ENCODE measurements at regions not wholly inside any gene's neighbourhood (a gene's known extent, or its start where the extent isn't known, plus 50 kb on each side); places are given as distances from the start of the nearest gene placed in this dataset.

DNA sequence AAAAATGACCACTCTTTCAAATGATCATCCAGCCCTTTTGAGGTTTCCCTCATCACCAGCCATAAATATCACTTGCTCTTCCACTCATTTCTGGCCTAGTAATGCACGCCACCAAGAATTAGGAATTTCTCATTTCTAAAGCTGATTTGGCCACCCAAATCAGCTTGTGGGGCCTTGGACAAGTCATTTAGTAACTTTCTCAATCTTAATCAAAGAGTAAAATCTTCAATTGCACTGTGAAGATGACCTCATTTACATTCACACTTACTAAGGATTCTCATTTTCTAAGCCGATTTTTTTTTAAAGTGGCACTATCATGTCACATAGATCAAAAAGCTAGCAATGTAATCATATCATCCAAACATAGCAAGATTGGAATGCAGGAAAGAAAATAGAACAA, 150.0 kb upstream of the HHIP start (continued):
- TF ChIP-seq, protein P1, sequence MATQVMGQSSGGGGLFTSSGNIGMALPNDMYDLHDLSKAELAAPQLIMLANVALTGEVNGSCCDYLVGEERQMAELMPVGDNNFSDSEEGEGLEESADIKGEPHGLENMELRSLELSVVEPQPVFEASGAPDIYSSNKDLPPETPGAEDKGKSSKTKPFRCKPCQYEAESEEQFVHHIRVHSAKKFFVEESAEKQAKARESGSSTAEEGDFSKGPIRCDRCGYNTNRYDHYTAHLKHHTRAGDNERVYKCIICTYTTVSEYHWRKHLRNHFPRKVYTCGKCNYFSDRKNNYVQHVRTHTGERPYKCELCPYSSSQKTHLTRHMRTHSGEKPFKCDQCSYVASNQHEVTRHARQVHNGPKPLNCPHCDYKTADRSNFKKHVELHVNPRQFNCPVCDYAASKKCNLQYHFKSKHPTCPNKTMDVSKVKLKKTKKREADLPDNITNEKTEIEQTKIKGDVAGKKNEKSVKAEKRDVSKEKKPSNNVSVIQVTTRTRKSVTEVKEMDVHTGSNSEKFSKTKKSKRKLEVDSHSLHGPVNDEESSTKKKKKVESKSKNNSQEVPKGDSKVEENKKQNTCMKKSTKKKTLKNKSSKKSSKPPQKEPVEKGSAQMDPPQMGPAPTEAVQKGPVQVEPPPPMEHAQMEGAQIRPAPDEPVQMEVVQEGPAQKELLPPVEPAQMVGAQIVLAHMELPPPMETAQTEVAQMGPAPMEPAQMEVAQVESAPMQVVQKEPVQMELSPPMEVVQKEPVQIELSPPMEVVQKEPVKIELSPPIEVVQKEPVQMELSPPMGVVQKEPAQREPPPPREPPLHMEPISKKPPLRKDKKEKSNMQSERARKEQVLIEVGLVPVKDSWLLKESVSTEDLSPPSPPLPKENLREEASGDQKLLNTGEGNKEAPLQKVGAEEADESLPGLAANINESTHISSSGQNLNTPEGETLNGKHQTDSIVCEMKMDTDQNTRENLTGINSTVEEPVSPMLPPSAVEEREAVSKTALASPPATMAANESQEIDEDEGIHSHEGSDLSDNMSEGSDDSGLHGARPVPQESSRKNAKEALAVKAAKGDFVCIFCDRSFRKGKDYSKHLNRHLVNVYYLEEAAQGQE (IDR thresholded peaks at IDR 0.05; ENCODE audit: unreplicated experiment) = no peak
- TF ChIP-seq, protein P2, sequence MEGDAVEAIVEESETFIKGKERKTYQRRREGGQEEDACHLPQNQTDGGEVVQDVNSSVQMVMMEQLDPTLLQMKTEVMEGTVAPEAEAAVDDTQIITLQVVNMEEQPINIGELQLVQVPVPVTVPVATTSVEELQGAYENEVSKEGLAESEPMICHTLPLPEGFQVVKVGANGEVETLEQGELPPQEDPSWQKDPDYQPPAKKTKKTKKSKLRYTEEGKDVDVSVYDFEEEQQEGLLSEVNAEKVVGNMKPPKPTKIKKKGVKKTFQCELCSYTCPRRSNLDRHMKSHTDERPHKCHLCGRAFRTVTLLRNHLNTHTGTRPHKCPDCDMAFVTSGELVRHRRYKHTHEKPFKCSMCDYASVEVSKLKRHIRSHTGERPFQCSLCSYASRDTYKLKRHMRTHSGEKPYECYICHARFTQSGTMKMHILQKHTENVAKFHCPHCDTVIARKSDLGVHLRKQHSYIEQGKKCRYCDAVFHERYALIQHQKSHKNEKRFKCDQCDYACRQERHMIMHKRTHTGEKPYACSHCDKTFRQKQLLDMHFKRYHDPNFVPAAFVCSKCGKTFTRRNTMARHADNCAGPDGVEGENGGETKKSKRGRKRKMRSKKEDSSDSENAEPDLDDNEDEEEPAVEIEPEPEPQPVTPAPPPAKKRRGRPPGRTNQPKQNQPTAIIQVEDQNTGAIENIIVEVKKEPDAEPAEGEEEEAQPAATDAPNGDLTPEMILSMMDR (conservative IDR thresholded peaks at IDR 0.05; ENCODE audit: low read depth in 2 of 2) = no peak
- TF ChIP-seq NANOG (IDR thresholded peaks at IDR 0.05; ENCODE audit: borderline replicate concordance) = no peak

DNA sequence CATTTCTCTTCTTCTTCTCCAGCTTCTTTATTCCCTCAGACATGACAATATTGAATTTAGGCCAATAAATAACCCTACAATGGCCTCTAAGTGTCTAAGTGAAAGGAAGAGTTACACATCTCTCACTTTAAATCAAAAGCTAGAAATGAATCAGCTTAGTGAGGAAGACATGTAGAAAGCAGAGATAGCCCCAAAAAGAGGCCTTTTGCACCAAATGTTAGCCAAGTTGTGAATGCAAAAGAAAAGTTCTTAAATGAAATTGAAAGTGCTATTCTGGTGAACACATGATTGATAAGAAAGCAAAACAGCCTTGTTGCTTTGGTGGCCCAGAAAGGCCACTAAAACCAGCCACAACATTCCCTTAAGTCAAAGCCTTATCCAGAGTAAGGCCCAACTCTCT, 146.2 kb upstream of the HHIP start:
- TF ChIP-seq, protein P2 (conservative IDR thresholded peaks at IDR 0.05; ENCODE audit: low read depth in 2 of 2) = no peak
- no peak for TF ChIP-seq ZNF114 (CRISPR knock-in tag; IDR thresholded peaks at IDR 0.05)
- no peak for TF ChIP-seq NANOG (IDR thresholded peaks at IDR 0.05; ENCODE audit: borderline replicate concordance)
- TF ChIP-seq JUNB (IDR thresholded peaks at IDR 0.05; ENCODE audit: unreplicated experiment) = no peak
- TF ChIP-seq STAT1 (IDR thresholded peaks at IDR 0.05; ENCODE audit: unreplicated experiment) = no peak
- TF ChIP-seq, protein P1 (IDR thresholded peaks at IDR 0.05; ENCODE audit: unreplicated experiment) = no peak
- no peaks in the 10 kb centered on the region for H4K20me1 ChIP-seq (replicated peaks; ENCODE audit: insufficient read depth)
- H3K27ac ChIP-seq (ENCODE audit: low read depth) = no peak overlapping the region
- no peak overlapping the region for H3K4me3 Mint-ChIP-seq
- DNase-seq (ENCODE audit: low spot score) (no peak), ATAC-seq (no peak)
- H3K36me3 ChIP-seq (ENCODE audit: insufficient read depth) = no peaks in the 10 kb centered on the region
- H3K27ac Mint-ChIP-seq = no peak overlapping the region
- H3K9me3 Mint-ChIP-seq = no peaks in the 10 kb centered on the region; the same call in 2 of the 3 replicates
- H3K36me3 Mint-ChIP-seq (ENCODE audit: low read depth) = no peaks in the 10 kb centered on the region
- H3K27me3 Mint-ChIP-seq (ENCODE audit: insufficient read depth, low read depth, poor library complexity) = no peaks in the 10 kb centered on the region
- H3K4me1 ChIP-seq (ENCODE audit: insufficient read depth) = no peaks in the 10 kb centered on the region
- no peaks in the 10 kb centered on the region for H3F3A ChIP-seq (replicated peaks; ENCODE audit: low read depth)
- no peak overlapping the region for H3K4me2 ChIP-seq
- 0 out of 2 replicates have a peak, but pooled peaks cover 3% of the 10 kb centered on the region for H3K9me2 ChIP-seq (ENCODE audit: insufficient read depth)
- no peak overlapping the region for H2AFZ ChIP-seq
- H3K79me2 ChIP-seq (replicated peaks; ENCODE audit: insufficient read depth) = no peaks in the 10 kb centered on the region
- H3K27me3 ChIP-seq (ENCODE audit: insufficient read depth) = no peaks in the 10 kb centered on the region
- H3K4me3 ChIP-seq = no peak overlapping the region
- H3K4me1 Mint-ChIP-seq = no peaks in the 10 kb centered on the region
